HepG2 (cell line): ENCODE measurements at regions not wholly inside any gene's neighbourhood (a gene's known extent, or its start where the extent isn't known, plus 50 kb on each side); places are given as distances from the start of the nearest gene placed in this dataset.

ENCODE experiments used
- ATAC-seq: fragments of 200-7000 bp; cut with Tn5 transposase; 3 replicates; pipeline ENCODE4 v1.9.1; 2020; ENCODE audit warnings: mild to moderate bottlenecking, moderate library complexity
- BruUV-seq: library from RNA; stranded (reverse); fragments of 400-500 nt; replicated peaks from 2 replicates; lab custom pipeline; 2021; lab: Mats Ljungman, UMichigan
- CTCF ChIA-PET: fragments of 300-600 bp; formaldehyde crosslinking; extraction: SDS; loops from one replicate; lab custom pipeline; 2021; ENCODE audit warnings: low total read pairs, inconsistent platforms, low intra/inter-chr PET ratio; lab: Yijun Ruan, JAX
- POLR2A ChIA-PET: fragments of 350-600 bp; sonication (Branson Sonifier 250); formaldehyde crosslinking; loops from one replicate; lab custom pipeline; 2020; ENCODE audit warnings: antibody characterized with exemption, inconsistent platforms; lab: Yijun Ruan, JAX
- DNase-seq: peaks from one replicate; pipeline ENCODE4 v3.0.0-alpha.2; 2015; ENCODE audit warnings: low spot score
- FAIRE-seq: peaks from 3 replicates; lab custom pipeline; 2011; peaks lifted over from hg19 to GRCh38; lab: Jason Lieb, UNC
- H2AFZ ChIP-seq: one replicate; pipeline ENCODE4 v1.6.1; 2011; ENCODE audit warnings: low read length, inconsistent platforms
- H3K27ac ChIP-seq: fragments of 300-600 bp; 3 replicates; pipeline ENCODE4 v1.8.0; 2011; ENCODE audit warnings: mixed run types, mild to moderate bottlenecking, mixed read lengths, low read length, inconsistent platforms; ENCODE audit not compliant: insufficient read depth; ENCODE audit errors: extremely low read length
- H3K27me3 ChIP-seq, 2 experiments: fragments of 200-600 bp in 1 of 2; 2 replicates in 1 of 2; 3 replicates in 1 of 2; pipeline versions ENCODE4 v1.6.0 to v1.8.0; 2011; ENCODE audit warnings: low read length in 2 of 2, mild to moderate bottlenecking in 2 of 2, moderate library complexity in 2 of 2, inconsistent platforms in 1 of 2; ENCODE audit not compliant: insufficient read depth in 2 of 2, control insufficient read depth in 1 of 2
- H3K36me3 ChIP-seq, 2 experiments: fragments of 200-600 bp in 1 of 2; replicated peaks in 1 of 2; 2 replicates in 1 of 2; 3 replicates in 1 of 2; pipeline versions ENCODE4 v1.5.1 to v1.8.0; 2011; ENCODE audit warnings: low read length in 2 of 2, inconsistent platforms in 1 of 2; ENCODE audit not compliant: insufficient read depth in 2 of 2, control insufficient read depth in 1 of 2
- H3K4me1 ChIP-seq: 2 replicates; pipeline ENCODE4 v1.5.1; 2012; ENCODE audit warnings: low read length, inconsistent platforms; ENCODE audit not compliant: insufficient read depth
- H3K4me2 ChIP-seq: 2 replicates; pipeline ENCODE4 v1.6.0; 2011; ENCODE audit warnings: low read depth, low read length, inconsistent platforms
- H3K4me3 ChIP-seq, 3 experiments: fragments of 200-600 bp in 1 of 3; sonication (generic), shearing (Covaris generic) in 1 of 3; replicated peaks in 1 of 3; 2 replicates each; pipeline ENCODE4 v1.5.1; 2011 to 2016; ENCODE audit warnings: low read length in 3 of 3, inconsistent platforms in 2 of 3, low read depth in 2 of 3, mild to moderate bottlenecking in 2 of 3, control low read depth in 1 of 3, mixed read lengths in 1 of 3; ENCODE audit not compliant: insufficient read depth in 1 of 3
- H3K79me2 ChIP-seq: one replicate; pipeline ENCODE4 v1.6.1; 2011; ENCODE audit warnings: low read length, inconsistent platforms; ENCODE audit not compliant: insufficient read depth
- H3K9ac ChIP-seq: 2 replicates; pipeline ENCODE4 v1.6.0; 2011; ENCODE audit warnings: mild to moderate bottlenecking, low read depth, low read length, inconsistent platforms; ENCODE audit not compliant: insufficient read depth
- H3K9me3 ChIP-seq: 2 replicates; pipeline ENCODE4 v1.5.1; 2012; ENCODE audit warnings: mild to moderate bottlenecking, low read length
- H4K20me1 ChIP-seq: 2 replicates; pipeline ENCODE4 v1.6.0; 2011; ENCODE audit warnings: inconsistent platforms, mild to moderate bottlenecking, low read length, moderate library complexity; ENCODE audit not compliant: insufficient read depth
- FOXP1 ChIP-seq, 2 experiments: fragments of 450-650 bp in 1 of 2; IDR thresholded peaks; 2 replicates each; pipeline ENCODE4 v1.6.1; 2017 to 2018; ENCODE audit warnings: antibody characterized with exemption in 1 of 2
- ISL2 ChIP-seq: sonication (generic); formaldehyde crosslinking; IDR thresholded peaks from 2 replicates; pipeline ENCODE4 v1.5.0; 2020; ENCODE audit warnings: missing genetic modification reagents
- KDM5A ChIP-seq: fragments of 200-600 bp; sonication (generic); IDR thresholded peaks from 2 replicates; pipeline ENCODE4 v1.7.0; 2018; ENCODE audit warnings: antibody characterized with exemption, mild to moderate bottlenecking, low read length, borderline replicate concordance
- KDM5B ChIP-seq: sonication (generic); formaldehyde crosslinking; IDR thresholded peaks from 2 replicates; pipeline ENCODE4 v1.4.0; 2020; ENCODE audit warnings: missing genetic modification reagents, mild to moderate bottlenecking, borderline replicate concordance
- KLF11 ChIP-seq: IDR thresholded peaks from 2 replicates; pipeline ENCODE4 v1.6.1; 2016; ENCODE audit warnings: missing compliant biosample characterization
- MTF1 ChIP-seq: sonication (generic); formaldehyde crosslinking; IDR thresholded peaks from 2 replicates; pipeline ENCODE4 v1.5.0; 2020; ENCODE audit warnings: missing genetic modification reagents
- NFKBIZ ChIP-seq: IDR thresholded peaks from 2 replicates; pipeline ENCODE4 v1.6.1; 2018; ENCODE audit warnings: missing genetic modification reagents, missing compliant biosample characterization
- PLRG1 ChIP-seq: fragments of 450-650 bp; conservative IDR thresholded peaks from 2 replicates; pipeline ENCODE4 v1.6.1; 2016
- XBP1 ChIP-seq: sonication (generic); formaldehyde crosslinking; IDR thresholded peaks from 2 replicates; pipeline ENCODE4 v1.5.0; 2020; ENCODE audit warnings: missing genetic modification reagents
- ZNF607 ChIP-seq: sonication (generic); formaldehyde crosslinking; IDR thresholded peaks from 2 replicates; pipeline ENCODE4 v1.5.1; 2020; ENCODE audit warnings: missing genetic modification reagents, mild to moderate bottlenecking, borderline replicate concordance
- ZNF75D ChIP-seq: sonication (generic); formaldehyde crosslinking; IDR thresholded peaks from 2 replicates; pipeline ENCODE4 v1.8.1; 2023; ENCODE audit warnings: missing genetic modification reagents, mild to moderate bottlenecking, borderline replicate concordance
- ZSCAN21 ChIP-seq: sonication (generic); formaldehyde crosslinking; IDR thresholded peaks from 2 replicates; pipeline ENCODE4 v1.8.0; 2022; ENCODE audit warnings: mild to moderate bottlenecking, missing genetic modification reagents, moderate library complexity, borderline replicate concordance
- WGBS: methylation state at CpG from one replicate; pipeline ENCODE4 v1.1.6; 2017; ENCODE audit warnings: low lambda C conversion rate; 5-methylcytosine and 5-hydroxymethylcytosine counted together
- in situ Hi-C: cut with HindIII; loops from 2 replicates; pipeline ENCODE4 v1.10.0; 2017; ENCODE audit warnings: low pct_unique_long_range_greater_than_20kb; ENCODE audit not compliant: extremely low pct_ligation_motif_present
- intact Hi-C: fragments of 100-400 bp; cut with micrococcal nuclease; formaldehyde crosslinking; loops from one replicate; pipeline ENCODE4 v1.10.0; 2022; ENCODE audit not compliant: unreplicated experiment
- TF ChIP-seq, protein P1 (sequence below): sonication (generic); formaldehyde crosslinking; IDR thresholded peaks from 2 replicates; pipeline ENCODE4 v1.4.0; 2020; ENCODE audit warnings: mild to moderate bottlenecking, missing genetic modification reagents

DNA sequence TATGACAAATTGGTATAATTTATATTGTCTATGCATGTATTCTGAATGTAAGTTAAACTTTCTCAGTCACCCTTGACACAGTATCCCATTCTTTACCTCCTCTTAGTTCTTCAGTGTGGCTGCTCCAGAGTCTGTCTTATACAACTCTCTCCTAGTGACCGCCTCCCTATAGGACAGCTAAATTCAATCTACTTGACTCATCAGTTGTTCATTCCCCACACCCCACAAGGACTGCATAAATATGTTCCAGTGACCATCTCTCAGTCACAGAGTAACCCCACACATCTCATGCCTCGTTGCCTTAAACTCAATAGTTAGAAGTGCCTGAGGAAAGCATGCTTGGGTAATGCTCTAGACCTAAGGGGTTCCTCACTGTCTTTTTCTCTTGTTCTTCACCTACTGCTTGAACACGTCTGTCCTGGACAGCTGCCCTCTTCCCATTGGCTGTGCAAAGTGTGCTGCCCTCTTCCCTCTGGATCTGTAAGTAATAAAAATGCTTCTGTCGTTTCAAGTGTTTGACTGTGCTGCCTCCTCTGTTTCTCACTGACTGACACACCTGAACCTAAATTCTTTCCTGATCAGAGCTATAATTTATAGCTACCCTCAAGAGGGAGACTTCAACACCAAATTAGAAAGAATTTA is 494.6 kb upstream of the GRM3 start:
- BruUV-seq, result no TSS peak
- Histone ChIP-seq H3K9me3 (no peaks in the 10 kb centered on the region), H3K27ac (no peak overlapping the region), H3K4me1 (no peaks in the 10 kb centered on the region), H3K4me2 (no peak overlapping the region), H4K20me1 (no peaks in the 10 kb centered on the region), H3K27me3 (no peaks in the 10 kb centered on the region), H3K79me2 (no peaks in the 10 kb centered on the region), H3K36me3 (no peaks in the 10 kb centered on the region)
- POLR2A ChIA-PET, result no interaction called here
- intact Hi-C loops, result no loop called here
- no peak for FAIRE-seq
- ATAC-seq, result no peak
- in situ Hi-C loops, result no loop called here
- no peak for DNase-seq
- WGBS, result 3% methylated on average over 4 of the region's 4 CpGs
- TF ChIP-seq ISL2 (CRISPR knock-in tag), result no peak
- no peak for TF ChIP-seq NFKBIZ
- TF ChIP-seq, all 625 proteins: peak for 0
- CTCF ChIA-PET, result no interaction called here
- Histone ChIP-seq H2AFZ (no peak overlapping the region), H3K9ac (no peak overlapping the region), H3K4me3 (no peak overlapping the region)

GRCh38 chr7:86148501-86148900 is 495.2 kb upstream of the GRM3 start:
- intact Hi-C loops, result no loop called here
- H3K36me3 ChIP-seq, result no peaks in the 10 kb centered on the region
- no peak overlapping the region for H3K4me2 ChIP-seq
- H3K9me3 ChIP-seq, result no peaks in the 10 kb centered on the region
- no peak for FAIRE-seq
- TF ChIP-seq FOXP1 (IDR thresholded peaks at IDR 0.05) (no peak), FOXP1 (CRISPR knock-in tag; IDR thresholded peaks at IDR 0.05) (no peak), PLRG1 (no peak), ZSCAN21 (no peak), KDM5B (CRISPR knock-in tag) (no peak), XBP1 (no peak), MTF1 (no peak), KLF11 (CRISPR knock-in tag) (no peak), ZNF607 (CRISPR knock-in tag) (no peak), KDM5A (no peak), ZNF75D (CRISPR knock-in tag) (no peak)
- TF ChIP-seq, protein P1, sequence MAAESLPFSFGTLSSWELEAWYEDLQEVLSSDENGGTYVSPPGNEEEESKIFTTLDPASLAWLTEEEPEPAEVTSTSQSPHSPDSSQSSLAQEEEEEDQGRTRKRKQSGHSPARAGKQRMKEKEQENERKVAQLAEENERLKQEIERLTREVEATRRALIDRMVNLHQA (CRISPR knock-in tag), result no peak
- H3K9ac ChIP-seq, result no peak overlapping the region
- H3K27me3 ChIP-seq, result no peaks in the 10 kb centered on the region
- H3K4me1 ChIP-seq, result no peaks in the 10 kb centered on the region
- BruUV-seq, result no TSS peak
- POLR2A ChIA-PET, result no interaction called here
- ATAC-seq, result no peak
- WGBS, result 0% methylated on average over 2 of the region's 2 CpGs
- H3K27ac ChIP-seq, result no peak overlapping the region
- DNase-seq, result no peak
- CTCF ChIA-PET, result no interaction called here
- in situ Hi-C loops, result no loop called here
- no peaks in the 10 kb centered on the region for H4K20me1 ChIP-seq
- no peak overlapping the region for H3K4me3 ChIP-seq
- H2AFZ ChIP-seq, result no peak overlapping the region
- H3K79me2 ChIP-seq, result no peaks in the 10 kb centered on the region
